ENCODE measurements at regions not wholly inside any gene's neighbourhood (a gene's known extent, or its start where the extent isn't known, plus 50 kb on each side); places are given as distances from the start of the nearest gene placed in this dataset.

DNA sequence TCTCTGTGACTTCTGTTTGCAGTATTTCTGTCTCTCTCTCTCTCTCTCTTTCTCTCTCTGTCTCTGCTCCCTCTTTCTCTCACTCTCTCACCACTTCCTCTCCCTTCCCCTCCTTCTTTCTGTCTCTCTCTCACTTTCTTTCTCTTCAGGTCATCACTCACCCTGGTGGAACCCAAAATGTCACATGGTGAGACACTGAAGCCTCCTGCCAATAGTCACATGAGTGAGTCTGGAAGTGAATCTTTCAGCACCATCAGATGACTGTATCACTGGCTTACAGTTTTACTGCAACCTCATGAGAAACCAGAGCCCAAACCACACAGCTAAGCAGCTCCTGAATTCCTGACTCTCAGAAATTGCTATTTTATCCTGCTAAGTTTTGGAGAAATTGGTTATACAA, 414.6 kb downstream of the CAAP1 start:
- TF ChIP-seq, protein P1, sequence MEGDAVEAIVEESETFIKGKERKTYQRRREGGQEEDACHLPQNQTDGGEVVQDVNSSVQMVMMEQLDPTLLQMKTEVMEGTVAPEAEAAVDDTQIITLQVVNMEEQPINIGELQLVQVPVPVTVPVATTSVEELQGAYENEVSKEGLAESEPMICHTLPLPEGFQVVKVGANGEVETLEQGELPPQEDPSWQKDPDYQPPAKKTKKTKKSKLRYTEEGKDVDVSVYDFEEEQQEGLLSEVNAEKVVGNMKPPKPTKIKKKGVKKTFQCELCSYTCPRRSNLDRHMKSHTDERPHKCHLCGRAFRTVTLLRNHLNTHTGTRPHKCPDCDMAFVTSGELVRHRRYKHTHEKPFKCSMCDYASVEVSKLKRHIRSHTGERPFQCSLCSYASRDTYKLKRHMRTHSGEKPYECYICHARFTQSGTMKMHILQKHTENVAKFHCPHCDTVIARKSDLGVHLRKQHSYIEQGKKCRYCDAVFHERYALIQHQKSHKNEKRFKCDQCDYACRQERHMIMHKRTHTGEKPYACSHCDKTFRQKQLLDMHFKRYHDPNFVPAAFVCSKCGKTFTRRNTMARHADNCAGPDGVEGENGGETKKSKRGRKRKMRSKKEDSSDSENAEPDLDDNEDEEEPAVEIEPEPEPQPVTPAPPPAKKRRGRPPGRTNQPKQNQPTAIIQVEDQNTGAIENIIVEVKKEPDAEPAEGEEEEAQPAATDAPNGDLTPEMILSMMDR (IDR thresholded peaks at IDR 0.05), result no peak
- TF ChIP-seq POLR2A (IDR thresholded peaks at IDR 0.05), result no peak
- no peak overlapping the region for H3K4me3 ChIP-seq (ENCODE audit: low read depth, poor library complexity, severe bottlenecking)
- DNase-seq (ENCODE audit: low spot score in 2 of 2), result no peak
- intact Hi-C loops (cut with DNase I; ENCODE audit: low total_unique reads), result no loop called here

DNA sequence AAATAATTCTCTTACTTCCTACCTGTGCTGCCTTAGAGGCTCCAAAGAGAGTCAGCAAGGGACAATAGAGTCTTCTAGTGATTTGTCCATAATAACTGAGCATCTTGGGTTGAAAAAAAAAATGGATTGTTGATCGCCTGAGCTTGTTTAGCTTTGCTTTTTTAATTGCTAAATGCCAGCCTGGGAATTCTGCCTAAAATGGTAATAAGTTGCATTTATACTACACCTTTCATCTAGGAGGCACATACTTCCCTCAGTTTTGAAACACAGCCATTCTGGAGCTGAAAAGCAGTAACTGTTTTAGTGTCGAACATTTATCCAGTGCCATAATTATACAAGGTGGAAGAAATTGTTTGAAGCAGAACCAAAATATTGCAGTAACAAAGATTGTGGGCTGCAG, 421.3 kb downstream of the CAAP1 start:
- 44 to 57% methylated on average over 2 of the region's 2 CpGs for WGBS, 2 donors

DNA sequence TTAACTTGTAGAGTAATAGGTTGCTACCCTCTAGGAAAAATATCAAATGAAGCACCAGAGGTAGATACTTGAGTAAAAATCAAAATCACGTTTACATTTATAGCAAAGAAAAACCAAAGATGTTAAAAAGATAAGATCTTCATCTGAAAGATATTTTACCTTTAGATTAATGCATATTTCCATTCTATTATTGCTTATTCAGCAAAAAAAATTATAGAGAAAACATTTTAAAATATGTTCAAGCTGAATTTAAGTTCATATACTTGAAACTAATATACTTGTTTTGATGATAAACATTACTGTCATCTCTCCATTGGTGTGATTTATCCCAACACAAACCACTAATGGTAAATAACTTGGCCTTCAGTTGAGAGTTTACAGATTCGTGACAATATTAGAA, 422.3 kb downstream of the CAAP1 start:
- TF ChIP-seq, protein P1 (IDR thresholded peaks at IDR 0.05), result no peak
- TF ChIP-seq POLR2A (IDR thresholded peaks at IDR 0.05), result no peak
- H3K4me3 ChIP-seq (ENCODE audit: low read depth, poor library complexity, severe bottlenecking), result no peak overlapping the region
- intact Hi-C loops (cut with DNase I; ENCODE audit: low total_unique reads), result no loop called here
- WGBS, 2 donors, result 67 to 70% methylated on average over 2 of the region's 2 CpGs
- DNase-seq (ENCODE audit: low spot score in 2 of 2), result no peak

More for the DNA sequence above, 421.3 kb downstream of the CAAP1 start:
- intact Hi-C loops (cut with DNase I; ENCODE audit: low total_unique reads), result no loop called here
- no peak for DNase-seq (ENCODE audit: low spot score in 2 of 2)
- TF ChIP-seq POLR2A (IDR thresholded peaks at IDR 0.05), result no peak
- TF ChIP-seq, protein P1 (IDR thresholded peaks at IDR 0.05), result no peak
- H3K4me3 ChIP-seq (ENCODE audit: low read depth, poor library complexity, severe bottlenecking), result no peak overlapping the region

DNA sequence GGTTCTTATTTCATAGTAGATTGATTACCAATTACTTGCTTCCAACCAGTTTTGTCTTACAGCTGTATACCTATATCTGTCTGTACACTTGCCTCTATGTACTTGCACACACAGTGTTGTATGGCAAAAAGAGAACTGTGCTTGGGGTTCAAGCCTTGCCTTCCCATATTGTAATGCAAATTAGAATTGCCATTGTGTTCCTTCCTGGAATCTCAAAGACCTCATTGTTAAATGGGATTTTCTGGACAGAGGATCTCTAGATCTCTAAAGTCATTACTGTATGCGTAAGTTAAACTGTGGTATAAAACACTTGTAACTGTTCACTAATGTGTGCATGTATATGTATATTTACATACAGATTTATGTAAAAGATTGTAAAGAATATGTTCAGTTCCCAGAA, 428.8 kb downstream of the CAAP1 start:
- H3K4me3 ChIP-seq (ENCODE audit: low read depth, poor library complexity, severe bottlenecking), result no peak overlapping the region
- TF ChIP-seq, protein P1 (IDR thresholded peaks at IDR 0.05), result no peak
- TF ChIP-seq POLR2A (IDR thresholded peaks at IDR 0.05), result no peak
- intact Hi-C loops (cut with DNase I; ENCODE audit: low total_unique reads), result no loop called here
- DNase-seq (ENCODE audit: low spot score in 2 of 2), result no peak
- WGBS, 2 donors, result 94 to 98% methylated on average over 1 of the region's 1 CpG

DNA sequence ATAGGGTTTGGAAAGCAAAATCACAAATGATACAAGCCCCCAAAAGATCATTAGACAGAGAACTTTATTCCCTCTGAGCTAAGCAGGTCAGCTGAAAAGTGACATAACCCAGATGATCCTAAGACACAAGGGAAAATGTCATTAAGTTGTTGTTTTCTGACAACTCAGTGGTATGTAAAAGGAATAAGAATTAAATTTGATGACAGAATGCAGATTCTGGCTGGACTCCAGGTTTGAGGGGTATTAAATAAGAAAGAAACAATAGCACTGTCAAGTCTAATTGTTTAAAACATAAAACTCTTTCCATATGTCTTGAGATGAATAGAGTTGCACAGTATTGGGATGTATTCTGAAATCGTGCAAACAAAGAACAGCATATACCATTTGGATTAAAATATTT, 429.9 kb downstream of the CAAP1 start:
- H3K4me3 ChIP-seq (ENCODE audit: low read depth, poor library complexity, severe bottlenecking), result no peak overlapping the region
- DNase-seq (ENCODE audit: low spot score in 2 of 2), result no peak
- intact Hi-C loops (cut with DNase I; ENCODE audit: low total_unique reads), result no loop called here
- 0 to 73% methylated on average over 1 of the region's 1 CpG for WGBS, 2 donors
- TF ChIP-seq POLR2A (IDR thresholded peaks at IDR 0.05), result no peak
- TF ChIP-seq, protein P1 (IDR thresholded peaks at IDR 0.05), result no peak

DNA sequence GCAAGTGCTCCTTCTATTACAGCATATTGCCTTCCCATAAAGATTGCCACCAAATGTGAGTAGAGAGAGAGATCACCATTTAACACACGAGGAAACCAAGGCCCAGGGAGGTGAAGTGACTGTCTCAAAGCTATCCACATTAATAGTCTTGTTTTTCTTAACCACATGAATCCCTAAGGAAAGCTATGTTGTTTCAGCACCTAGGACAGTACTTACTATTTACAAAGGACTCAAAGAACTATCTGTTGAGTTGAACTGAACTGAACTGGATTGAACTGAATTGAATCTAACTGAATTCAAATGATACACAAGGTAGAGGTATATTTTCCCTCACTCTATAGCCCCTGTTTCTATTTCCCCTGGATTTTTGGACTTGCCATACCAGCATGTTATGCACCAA, 430.4 kb downstream of the CAAP1 start:
- H3K4me3 ChIP-seq (ENCODE audit: low read depth, poor library complexity, severe bottlenecking), result no peak overlapping the region
- intact Hi-C loops (cut with DNase I; ENCODE audit: low total_unique reads), result no loop called here
- no peak for DNase-seq (ENCODE audit: low spot score in 2 of 2)
- WGBS, 2 donors, result 35 to 37% methylated on average over 1 of the region's 1 CpG
- TF ChIP-seq, protein P1 (IDR thresholded peaks at IDR 0.05), result no peak
- TF ChIP-seq POLR2A (IDR thresholded peaks at IDR 0.05), result no peak

Measured in lower leg skin (tissue), 4 donors.